DND-41 (cell line): ENCODE measurements at regions not wholly inside any gene's neighbourhood (a gene's known extent, or its start where the extent isn't known, plus 50 kb on each side); places are given as distances from the start of the nearest gene placed in this dataset.
"Not testable (repeated sequence)": the region's sequence is repeated elsewhere in the genome, so short reads cannot be mapped to it uniquely, and the experiment has no call there.

Experiments
- CTCF ChIP-seq: IDR thresholded peaks from 2 replicates; pipeline ENCODE4 v1.5.1; 2012; ENCODE audit warnings: borderline replicate concordance, low read length, moderate library complexity, mild to moderate bottlenecking; ENCODE audit not compliant: poor library complexity, severe bottlenecking; ENCODE audit errors: extremely low read depth
- EZH2 ChIP-seq: IDR thresholded peaks from 3 replicates; pipeline ENCODE4 v1.6.1; 2012; ENCODE audit warnings: borderline replicate concordance, low read depth, mild to moderate bottlenecking, moderate library complexity, low read length, inconsistent platforms; ENCODE audit not compliant: severe bottlenecking

GRCh38 chr7:36060388-36060787 lies 92.7 kb upstream of the EEPD1 start:
- not testable (repeated sequence) for TF ChIP-seq CTCF, EZH2
